Mesenchymal stem cell (in vitro differentiated cells and primary cell): ENCODE measurements at regions not wholly inside any gene's neighbourhood (a gene's known extent, or its start where the extent isn't known, plus 50 kb on each side); places are given as distances from the start of the nearest gene placed in this dataset.

Experiments used
- DNase-seq: peaks from one replicate; pipeline ENCODE4 v3.0.0-alpha.2; 2013
- H2AFZ ChIP-seq: one replicate; pipeline ENCODE4 v1.6.1; 2013; ENCODE audit warnings: low read depth, mild to moderate bottlenecking, control low read depth, inconsistent platforms, low read length, moderate library complexity
- H2AK5ac ChIP-seq: 2 replicates; pipeline ENCODE4 v1.6.1; 2013; ENCODE audit warnings: low read length, moderate library complexity, mild to moderate bottlenecking, inconsistent platforms; ENCODE audit not compliant: severe bottlenecking
- H2BK120ac ChIP-seq: one replicate; pipeline ENCODE4 v1.6.1; 2013; ENCODE audit warnings: low read depth, mild to moderate bottlenecking, inconsistent platforms, low read length, moderate library complexity
- H2BK12ac ChIP-seq, 2 experiments: one replicate each; pipeline ENCODE4 v1.6.1; 2013; ENCODE audit warnings: inconsistent platforms in 2 of 2, low read length in 2 of 2, mild to moderate bottlenecking in 2 of 2, moderate library complexity in 2 of 2, control low read depth in 1 of 2
- H2BK15ac ChIP-seq: one replicate; pipeline ENCODE4 v1.6.1; 2013; ENCODE audit warnings: mild to moderate bottlenecking, low read depth, inconsistent platforms; ENCODE audit not compliant: poor library complexity, severe bottlenecking
- H2BK5ac ChIP-seq: 2 replicates; pipeline ENCODE4 v1.6.1; 2013; ENCODE audit warnings: low read depth, mild to moderate bottlenecking, low read length, control low read depth, inconsistent platforms; ENCODE audit not compliant: poor library complexity, severe bottlenecking
- H3K14ac ChIP-seq, 2 experiments: one replicate each; pipeline ENCODE4 v1.6.1; 2013; ENCODE audit warnings: inconsistent platforms in 2 of 2, low read length in 2 of 2, control low read depth in 1 of 2, mild to moderate bottlenecking in 1 of 2, moderate library complexity in 1 of 2
- H3K18ac ChIP-seq, 2 experiments: one replicate each; pipeline ENCODE4 v1.6.1; 2013; ENCODE audit warnings: inconsistent platforms in 2 of 2, low read length in 2 of 2, control low read depth in 1 of 2, low read depth in 1 of 2, mild to moderate bottlenecking in 1 of 2
- H3K23ac ChIP-seq, 2 experiments: one replicate each; pipeline ENCODE4 v1.6.1; 2013; ENCODE audit warnings: inconsistent platforms in 2 of 2, low read length in 2 of 2, mild to moderate bottlenecking in 2 of 2, moderate library complexity in 2 of 2, control low read depth in 1 of 2
- H3K27ac ChIP-seq: 2 replicates; pipeline ENCODE4 v1.5.1; 2013; ENCODE audit warnings: mild to moderate bottlenecking, moderate library complexity, low read length, control low read depth, inconsistent platforms; ENCODE audit not compliant: poor library complexity, severe bottlenecking
- H3K27me3 ChIP-seq, 2 experiments: 2 replicates each; pipeline versions ENCODE4 v1.6.1 to v1.7.0; 2013; ENCODE audit warnings: low read length in 2 of 2, mild to moderate bottlenecking in 2 of 2, moderate library complexity in 2 of 2, control low read depth in 1 of 2, inconsistent platforms in 1 of 2; ENCODE audit not compliant: control insufficient read depth in 1 of 2, insufficient read depth in 1 of 2
- H3K36me3 ChIP-seq, 2 experiments: 2 replicates each; pipeline versions ENCODE4 v1.6.1 to v1.7.0; 2013; ENCODE audit warnings: low read length in 2 of 2, control low read depth in 1 of 2, inconsistent platforms in 1 of 2, low read depth in 1 of 2, mild to moderate bottlenecking in 1 of 2; ENCODE audit not compliant: insufficient read depth in 2 of 2, control insufficient read depth in 1 of 2
- H3K4ac ChIP-seq, 2 experiments: one replicate each; pipeline ENCODE4 v1.6.1; 2013; ENCODE audit warnings: inconsistent platforms in 2 of 2, low read length in 2 of 2, mild to moderate bottlenecking in 2 of 2, moderate library complexity in 2 of 2, control low read depth in 1 of 2, low read depth in 1 of 2
- H3K4me1 ChIP-seq: 2 replicates; pipeline ENCODE4 v1.6.1; 2013; ENCODE audit warnings: low read depth, low read length, control low read depth; ENCODE audit not compliant: control insufficient read depth, insufficient read depth
- H3K4me2 ChIP-seq: 2 replicates; pipeline ENCODE4 v1.6.1; 2013; ENCODE audit warnings: low read length, mild to moderate bottlenecking, inconsistent platforms; ENCODE audit not compliant: poor library complexity, severe bottlenecking
- H3K4me3 ChIP-seq, 2 experiments: 2 replicates each; pipeline versions ENCODE4 v1.5.1 to v1.7.0; 2013; ENCODE audit warnings: low read length in 2 of 2, mild to moderate bottlenecking in 2 of 2, control low read depth in 1 of 2, low read depth in 1 of 2; ENCODE audit not compliant: insufficient read depth in 1 of 2
- H3K79me1 ChIP-seq: replicated peaks from 2 replicates; pipeline ENCODE4 v1.6.1; 2013; ENCODE audit warnings: mild to moderate bottlenecking, control low read depth, low read length, inconsistent platforms; ENCODE audit not compliant: poor library complexity, severe bottlenecking
- H3K9ac ChIP-seq: 2 replicates; pipeline ENCODE4 v1.7.0; 2013; ENCODE audit warnings: mild to moderate bottlenecking, low read length, moderate library complexity
- H3K9me3 ChIP-seq: 2 replicates; pipeline ENCODE4 v1.7.0; 2013; ENCODE audit warnings: mild to moderate bottlenecking, low read length; ENCODE audit not compliant: control insufficient read depth
- H4K8ac ChIP-seq: one replicate; pipeline ENCODE4 v1.6.1; 2013; ENCODE audit warnings: inconsistent platforms, mild to moderate bottlenecking, low read length, moderate library complexity
- H4K91ac ChIP-seq: one replicate; pipeline ENCODE4 v1.6.1; 2013; ENCODE audit warnings: mild to moderate bottlenecking, low read length, inconsistent platforms
- WGBS: methylation state at CpG from one replicate; pipeline ENCODE4 v1.1.7; 2013; ENCODE audit warnings: mixed read lengths; 5-methylcytosine and 5-hydroxymethylcytosine counted together

DNA sequence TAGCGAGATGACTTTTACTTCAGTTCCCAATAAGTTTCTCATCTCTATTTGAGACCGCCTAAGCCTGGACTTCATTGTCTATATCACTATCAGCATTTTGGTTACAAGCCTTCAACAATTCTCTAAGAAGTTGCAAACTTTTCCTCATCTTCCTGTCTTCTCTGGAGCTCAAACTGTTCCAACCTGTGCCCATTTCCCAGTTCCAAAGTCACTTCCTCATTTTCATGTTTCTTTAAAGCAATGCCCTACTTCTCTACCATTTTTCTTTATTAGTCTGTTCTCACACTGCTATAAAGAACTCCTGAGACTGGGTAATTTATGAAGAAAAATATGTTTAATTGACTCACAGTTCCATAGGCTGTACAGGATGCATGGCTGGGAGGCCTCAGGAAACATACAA lies 251.9 kb downstream of the TECRL start:
- no peak overlapping the region for H3K4me2 ChIP-seq
- H3K27me3 ChIP-seq = no peaks in the 10 kb centered on the region
- H3K4me3 ChIP-seq = no peak overlapping the region
- no peak overlapping the region for H3K14ac ChIP-seq
- H4K91ac ChIP-seq = no peak overlapping the region
- over 99% methylated on average over 2 of the region's 2 CpGs for WGBS
- no peak overlapping the region for H2AFZ ChIP-seq
- H4K8ac ChIP-seq = no peak overlapping the region
- H3K9me3 ChIP-seq = no peaks in the 10 kb centered on the region
- no peaks in the 10 kb centered on the region for H3K79me1 ChIP-seq
- H2BK120ac ChIP-seq = no peak overlapping the region
- no peak overlapping the region for H2BK15ac ChIP-seq
- no peak overlapping the region for H2BK5ac ChIP-seq
- H3K23ac ChIP-seq = no peak overlapping the region
- H3K36me3 ChIP-seq = no peaks in the 10 kb centered on the region
- H2BK12ac ChIP-seq = no peak overlapping the region
- no peak overlapping the region for H3K9ac ChIP-seq
- no peak overlapping the region for H3K18ac ChIP-seq
- no peaks in the 10 kb centered on the region for H3K4me1 ChIP-seq
- H3K4ac ChIP-seq = no peak overlapping the region
- no peak overlapping the region for H3K27ac ChIP-seq
- H2AK5ac ChIP-seq = no peak overlapping the region
- DNase-seq = no peak

DNA sequence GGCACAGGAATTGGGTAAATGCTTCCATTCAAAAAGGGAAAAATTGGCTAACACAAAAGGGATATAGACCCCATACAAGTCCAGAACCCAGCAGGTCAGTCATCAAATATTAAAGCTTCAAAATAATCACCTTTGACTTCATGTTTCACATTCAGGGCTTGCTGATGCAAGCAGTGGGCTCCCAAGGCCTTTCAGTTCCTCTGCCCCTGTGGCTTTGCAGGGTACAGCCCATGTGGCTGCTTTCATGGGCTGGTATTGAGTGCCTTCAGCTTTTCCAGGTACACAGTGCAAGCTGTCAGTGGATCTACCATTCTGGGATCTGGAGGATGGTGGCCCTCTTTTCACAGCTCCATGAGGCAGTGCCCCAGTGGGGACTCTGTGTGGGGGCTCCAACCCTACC lies 253.0 kb downstream of the TECRL start:
- Histone ChIP-seq H3K36me3 (no peaks in the 10 kb centered on the region), H4K91ac (no peak overlapping the region), H3K4me3 (no peak overlapping the region), H3K9ac (no peak overlapping the region), H2BK15ac (no peak overlapping the region), H2AK5ac (no peak overlapping the region), H3K14ac (no peak overlapping the region), H3K9me3 (no peaks in the 10 kb centered on the region), H3K4me1 (no peaks in the 10 kb centered on the region), H3K4ac (no peak overlapping the region), H3K27me3 (no peaks in the 10 kb centered on the region), H3K79me1 (no peaks in the 10 kb centered on the region), H3K18ac (no peak overlapping the region), H4K8ac (no peak overlapping the region), H3K27ac (no peak overlapping the region), H2BK120ac (no peak overlapping the region), H3K23ac (no peak overlapping the region), H2BK5ac (no peak overlapping the region), H2AFZ (no peak overlapping the region), H2BK12ac (no peak overlapping the region), H3K4me2 (no peak overlapping the region)
- DNase-seq = no peak

GRCh38 chr4:64146030-64146429 lies 263.2 kb downstream of the TECRL start:
- Histone ChIP-seq H3K23ac (no peak overlapping the region), H3K18ac (no peak overlapping the region), H3K27me3 (no peaks in the 10 kb centered on the region), H4K91ac (no peak overlapping the region), H2AFZ (no peak overlapping the region), H2BK15ac (no peak overlapping the region), H3K79me1 (no peaks in the 10 kb centered on the region), H3K27ac (no peak overlapping the region), H2BK5ac (no peak overlapping the region), H3K9me3 (peaks cover 19% of the 10 kb centered on the region), H3K36me3 (no peaks in the 10 kb centered on the region), H3K4me3 (no peak overlapping the region), H3K4ac (no peak overlapping the region), H2AK5ac (no peak overlapping the region), H3K4me1 (no peaks in the 10 kb centered on the region), H2BK12ac (no peak overlapping the region), H3K9ac (no peak overlapping the region), H4K8ac (no peak overlapping the region), H3K14ac (no peak overlapping the region), H3K4me2 (no peak overlapping the region), H2BK120ac (no peak overlapping the region)
- WGBS = 69% methylated on average over 2 of the region's 3 CpGs
- DNase-seq = peak; percentile 10

- H3K18ac ChIP-seq = no peak overlapping the region
- no peak overlapping the region for H3K9ac ChIP-seq
- H4K91ac ChIP-seq = no peak overlapping the region
- H2BK12ac ChIP-seq = no peak overlapping the region
- H2BK120ac ChIP-seq = no peak overlapping the region
- no peak overlapping the region for H4K8ac ChIP-seq
- no peaks in the 10 kb centered on the region for H3K79me1 ChIP-seq
- no peak overlapping the region for H2AFZ ChIP-seq
- peaks cover 21% of the 10 kb centered on the region for H3K9me3 ChIP-seq
- no peak overlapping the region for H3K4me2 ChIP-seq
- no peak overlapping the region for H3K14ac ChIP-seq
- no peak overlapping the region for H3K23ac ChIP-seq
- DNase-seq = no peak
- 92% methylated on average over 1 of the region's 1 CpG for WGBS
- no peak overlapping the region for H2BK15ac ChIP-seq
- no peak overlapping the region for H3K4ac ChIP-seq
- no peaks in the 10 kb centered on the region for H3K27me3 ChIP-seq
- H3K36me3 ChIP-seq = no peaks in the 10 kb centered on the region
- no peak overlapping the region for H2BK5ac ChIP-seq
- H3K4me3 ChIP-seq = no peak overlapping the region
- no peaks in the 10 kb centered on the region for H3K4me1 ChIP-seq
- H2AK5ac ChIP-seq = no peak overlapping the region
- no peak overlapping the region for H3K27ac ChIP-seq
Measured at GRCh38 chr4:64144994-64145393, 264.3 kb downstream of the TECRL start.
